GM23338 (cell line): ENCODE measurements at regions not wholly inside any gene's neighbourhood (a gene's known extent, or its start where the extent isn't known, plus 50 kb on each side); places are given as distances from the start of the nearest gene placed in this dataset.

Source experiments
- ATAC-seq: fragments of 200-7000 bp; cut with Tn5 transposase; 3 replicates; pipeline ENCODE4 v1.9.1; 2020
- DNase-seq: peaks from one replicate; pipeline ENCODE4 v3.0.0-alpha.2; 2015; ENCODE audit warnings: low spot score
- H2AFZ ChIP-seq: fragments of 200-600 bp; sonication (generic); 2 replicates; pipeline ENCODE4 v1.8.0; 2016; ENCODE audit warnings: antibody characterized with exemption, mild to moderate bottlenecking, moderate library complexity
- H3F3A ChIP-seq: fragments of 200-600 bp; sonication (generic); replicated peaks from 2 replicates; pipeline ENCODE4 v1.8.0; 2017; ENCODE audit warnings: antibody characterized with exemption, mixed run types, low read depth
- H3K27ac ChIP-seq: fragments of 200-600 bp; sonication (generic); 2 replicates; pipeline ENCODE4 v1.6.1; 2016; ENCODE audit warnings: low read depth
- H3K27me3 ChIP-seq: fragments of 200-600 bp; sonication (generic); 2 replicates; pipeline ENCODE4 v1.8.0; 2016; ENCODE audit warnings: mild to moderate bottlenecking, mixed run types, moderate library complexity; ENCODE audit not compliant: insufficient read depth
- H3K36me3 ChIP-seq: fragments of 200-600 bp; sonication (generic); 2 replicates; pipeline ENCODE4 v1.8.0; 2016; ENCODE audit warnings: mild to moderate bottlenecking; ENCODE audit not compliant: insufficient read depth
- H3K4me1 ChIP-seq: fragments of 200-600 bp; sonication (generic); 2 replicates; pipeline ENCODE4 v1.8.0; 2016; ENCODE audit warnings: mild to moderate bottlenecking, moderate library complexity; ENCODE audit not compliant: insufficient read depth
- H3K4me2 ChIP-seq: fragments of 200-600 bp; sonication (generic); 2 replicates; pipeline ENCODE4 v1.7.1; 2017; ENCODE audit warnings: mixed run types
- H3K4me3 ChIP-seq: fragments of 200-600 bp; sonication (generic); 2 replicates; pipeline ENCODE4 v1.6.1; 2016; ENCODE audit warnings: mixed run types
- H3K79me2 ChIP-seq: fragments of 200-600 bp; sonication (generic); replicated peaks from 2 replicates; pipeline ENCODE4 v1.8.0; 2017; ENCODE audit warnings: mild to moderate bottlenecking; ENCODE audit not compliant: insufficient read depth
- H3K9me2 ChIP-seq: fragments of 200-600 bp; sonication (generic); 2 replicates; pipeline ENCODE4 v1.8.0; 2017; ENCODE audit not compliant: insufficient read depth
- H4K20me1 ChIP-seq: fragments of 200-600 bp; sonication (generic); replicated peaks from 2 replicates; pipeline ENCODE4 v1.8.0; 2017; ENCODE audit warnings: mild to moderate bottlenecking; ENCODE audit not compliant: insufficient read depth
- H3K27ac Mint-ChIP-seq: 2 replicates; pipeline ENCODE4 v1.8.0; 2020; ENCODE audit warnings: inconsistent platforms, mild to moderate bottlenecking, moderate library complexity, mixed read lengths
- H3K27me3 Mint-ChIP-seq: 3 replicates; pipeline ENCODE4 v1.8.0; 2022; ENCODE audit warnings: low read depth, mild to moderate bottlenecking, moderate library complexity, mixed read lengths, inconsistent platforms; ENCODE audit not compliant: insufficient read depth, poor library complexity
- H3K36me3 Mint-ChIP-seq: 3 replicates; pipeline ENCODE4 v1.8.0; 2021; ENCODE audit warnings: low read depth, mild to moderate bottlenecking, inconsistent platforms, moderate library complexity, mixed read lengths
- H3K4me1 Mint-ChIP-seq: 3 replicates; pipeline ENCODE4 v1.8.0; 2020; ENCODE audit warnings: mild to moderate bottlenecking, inconsistent platforms, mixed read lengths
- H3K4me3 Mint-ChIP-seq: 3 replicates; pipeline ENCODE4 v1.8.0; 2021; ENCODE audit warnings: moderate library complexity, mild to moderate bottlenecking, inconsistent platforms, mixed read lengths
- H3K9me3 Mint-ChIP-seq: 3 replicates; pipeline ENCODE4 v1.8.0; 2020; ENCODE audit warnings: moderate library complexity, mild to moderate bottlenecking, inconsistent platforms, mixed read lengths
- CREB1 ChIP-seq: fragments of 250-450 bp; sonication (Bioruptor Pico); IDR thresholded peaks from 2 replicates; pipeline ENCODE4 v1.5.0; 2020; ENCODE audit warnings: low read depth, mild to moderate bottlenecking, moderate library complexity
- CTCF ChIP-seq, 2 experiments: fragments of 200-600 bp in 1 of 2; sonication (generic) in 1 of 2; conservative IDR thresholded peaks; 2 replicates each; pipeline versions ENCODE4 v1.5.1 to v1.6.1; 2016 to 2017; ENCODE audit warnings: antibody characterized with exemption in 2 of 2, low read depth in 2 of 2, mild to moderate bottlenecking in 2 of 2, moderate library complexity in 1 of 2
- EZH2phosphoT487 ChIP-seq: fragments of 200-600 bp; sonication (generic); IDR thresholded peaks from one replicate; pipeline ENCODE4 v1.8.1; 2018; ENCODE audit warnings: antibody characterized with exemption; ENCODE audit not compliant: unreplicated experiment
- JUNB ChIP-seq: IDR thresholded peaks from one replicate; pipeline ENCODE4 v1.6.1; 2016; ENCODE audit warnings: antibody characterized with exemption; ENCODE audit not compliant: unreplicated experiment
- NANOG ChIP-seq: IDR thresholded peaks from 2 replicates; pipeline ENCODE4 v1.6.1; 2016; ENCODE audit warnings: antibody characterized with exemption, borderline replicate concordance
- POLR2AphosphoS5 ChIP-seq: IDR thresholded peaks from 2 replicates; pipeline ENCODE4 v1.6.1; 2016; ENCODE audit warnings: antibody characterized with exemption, low read depth
- REST ChIP-seq: IDR thresholded peaks from one replicate; pipeline ENCODE4 v1.6.1; 2018; ENCODE audit warnings: antibody characterized with exemption; ENCODE audit not compliant: unreplicated experiment
- STAT1 ChIP-seq: IDR thresholded peaks from one replicate; pipeline ENCODE4 v1.6.1; 2016; ENCODE audit warnings: antibody characterized with exemption; ENCODE audit not compliant: unreplicated experiment
- ZNF114 ChIP-seq: fragments of 250-450 bp; sonication (Bioruptor Pico); IDR thresholded peaks from 2 replicates; pipeline ENCODE4 v1.5.0; 2020; ENCODE audit warnings: mild to moderate bottlenecking, moderate library complexity
- ZNF331 ChIP-seq: fragments of 250-450 bp; sonication (Bioruptor Pico); IDR thresholded peaks from 2 replicates; pipeline ENCODE4 v1.5.0; 2020; ENCODE audit warnings: low read depth, mild to moderate bottlenecking, moderate library complexity
- ZNF462 ChIP-seq: fragments of 250-450 bp; sonication (Bioruptor Pico); IDR thresholded peaks from 2 replicates; pipeline ENCODE4 v1.5.0; 2020; ENCODE audit warnings: mild to moderate bottlenecking, moderate library complexity

- TF ChIP-seq REST (no peak), ZNF331 (CRISPR knock-in tag) (no peak), NANOG (no peak), CREB1 (no peak), ZNF114 (CRISPR knock-in tag) (no peak)
These were observed 215.7 kb downstream of the ICE1 start (continued) for GRCh38 chr5:5638211-5638610.

- ATAC-seq: no peak
- no peak overlapping the region for H3K27ac ChIP-seq
- peaks cover 7% of the 10 kb centered on the region for H3K9me3 Mint-ChIP-seq
- no peaks in the 10 kb centered on the region for H3K36me3 ChIP-seq
- H3K4me3 ChIP-seq: no peak overlapping the region
- H3K4me1 ChIP-seq: no peaks in the 10 kb centered on the region
- H3K4me3 Mint-ChIP-seq: no peak overlapping the region
- H3K36me3 Mint-ChIP-seq: peaks cover 6% of the 10 kb centered on the region; the same call in 1 of the 3 replicates
- H3F3A ChIP-seq: no peaks in the 10 kb centered on the region
- H3K27me3 Mint-ChIP-seq: peaks cover 5% of the 10 kb centered on the region
- H3K27ac Mint-ChIP-seq: no peak overlapping the region
- H2AFZ ChIP-seq: no peak overlapping the region
- H3K4me1 Mint-ChIP-seq: no peaks in the 10 kb centered on the region
- H3K9me2 ChIP-seq: 0 out of 2 replicates have a peak, but pooled peaks cover 3% of the 10 kb centered on the region
- no peaks in the 10 kb centered on the region for H3K79me2 ChIP-seq
- no peak overlapping the region for H3K4me2 ChIP-seq
- no peaks in the 10 kb centered on the region for H4K20me1 ChIP-seq
- DNase-seq: no peak
- H3K27me3 ChIP-seq: no peaks in the 10 kb centered on the region
- no peak for TF ChIP-seq NANOG
- no peak for TF ChIP-seq CTCF (conservative IDR thresholded peaks at IDR 0.05; ENCODE audit: low read depth in 2 of 2)
- no peak for TF ChIP-seq EZH2phosphoT487
- TF ChIP-seq POLR2AphosphoS5: no peak
- TF ChIP-seq JUNB: no peak
- TF ChIP-seq ZNF114 (CRISPR knock-in tag): no peak
- no peak for TF ChIP-seq ZNF462 (CRISPR knock-in tag)
- TF ChIP-seq STAT1: no peak
- no peak for TF ChIP-seq ZNF331 (CRISPR knock-in tag)
- TF ChIP-seq CREB1: no peak
These were observed 214.7 kb downstream of the ICE1 start for GRCh38 chr5:5637173-5637572.
